A549 (cell line): ENCODE measurements at regions not wholly inside any gene's neighbourhood (a gene's known extent, or its start where the extent isn't known, plus 50 kb on each side); places are given as distances from the start of the nearest gene placed in this dataset.

Source experiments
- CTCF ChIP-seq: fragments of >200 bp; sonication (Bioruptor Twin); formaldehyde crosslinking; IDR thresholded peaks from 3 replicates; pipeline ENCODE4 v1.5.1; 2016
- POLR2A ChIP-seq: IDR thresholded peaks from 2 replicates; pipeline ENCODE4 v1.6.1; 2012; ENCODE audit warnings: mild to moderate bottlenecking, low read length
- SMC3 ChIP-seq: fragments of >200 bp; sonication (Bioruptor Twin); formaldehyde crosslinking; IDR thresholded peaks from 3 replicates; pipeline ENCODE4 v1.6.1; 2018; ENCODE audit warnings: inconsistent platforms
- TF ChIP-seq, protein P1 (sequence below): IDR thresholded peaks from 2 replicates; pipeline ENCODE4 v1.6.1; 2012; ENCODE audit warnings: low read depth, borderline replicate concordance
- TF ChIP-seq, protein P2 (sequence below): fragments of 200-600 bp; sonication (generic); IDR thresholded peaks from 2 replicates; pipeline ENCODE4 v1.6.1; 2016; ENCODE audit warnings: antibody characterized with exemption, mild to moderate bottlenecking, moderate library complexity

- TF ChIP-seq CTCF (no peak), POLR2A (no peak), SMC3 (no peak)
- TF ChIP-seq, protein P1, sequence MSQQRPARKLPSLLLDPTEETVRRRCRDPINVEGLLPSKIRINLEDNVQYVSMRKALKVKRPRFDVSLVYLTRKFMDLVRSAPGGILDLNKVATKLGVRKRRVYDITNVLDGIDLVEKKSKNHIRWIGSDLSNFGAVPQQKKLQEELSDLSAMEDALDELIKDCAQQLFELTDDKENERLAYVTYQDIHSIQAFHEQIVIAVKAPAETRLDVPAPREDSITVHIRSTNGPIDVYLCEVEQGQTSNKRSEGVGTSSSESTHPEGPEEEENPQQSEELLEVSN = no peak
- TF ChIP-seq, protein P2, sequence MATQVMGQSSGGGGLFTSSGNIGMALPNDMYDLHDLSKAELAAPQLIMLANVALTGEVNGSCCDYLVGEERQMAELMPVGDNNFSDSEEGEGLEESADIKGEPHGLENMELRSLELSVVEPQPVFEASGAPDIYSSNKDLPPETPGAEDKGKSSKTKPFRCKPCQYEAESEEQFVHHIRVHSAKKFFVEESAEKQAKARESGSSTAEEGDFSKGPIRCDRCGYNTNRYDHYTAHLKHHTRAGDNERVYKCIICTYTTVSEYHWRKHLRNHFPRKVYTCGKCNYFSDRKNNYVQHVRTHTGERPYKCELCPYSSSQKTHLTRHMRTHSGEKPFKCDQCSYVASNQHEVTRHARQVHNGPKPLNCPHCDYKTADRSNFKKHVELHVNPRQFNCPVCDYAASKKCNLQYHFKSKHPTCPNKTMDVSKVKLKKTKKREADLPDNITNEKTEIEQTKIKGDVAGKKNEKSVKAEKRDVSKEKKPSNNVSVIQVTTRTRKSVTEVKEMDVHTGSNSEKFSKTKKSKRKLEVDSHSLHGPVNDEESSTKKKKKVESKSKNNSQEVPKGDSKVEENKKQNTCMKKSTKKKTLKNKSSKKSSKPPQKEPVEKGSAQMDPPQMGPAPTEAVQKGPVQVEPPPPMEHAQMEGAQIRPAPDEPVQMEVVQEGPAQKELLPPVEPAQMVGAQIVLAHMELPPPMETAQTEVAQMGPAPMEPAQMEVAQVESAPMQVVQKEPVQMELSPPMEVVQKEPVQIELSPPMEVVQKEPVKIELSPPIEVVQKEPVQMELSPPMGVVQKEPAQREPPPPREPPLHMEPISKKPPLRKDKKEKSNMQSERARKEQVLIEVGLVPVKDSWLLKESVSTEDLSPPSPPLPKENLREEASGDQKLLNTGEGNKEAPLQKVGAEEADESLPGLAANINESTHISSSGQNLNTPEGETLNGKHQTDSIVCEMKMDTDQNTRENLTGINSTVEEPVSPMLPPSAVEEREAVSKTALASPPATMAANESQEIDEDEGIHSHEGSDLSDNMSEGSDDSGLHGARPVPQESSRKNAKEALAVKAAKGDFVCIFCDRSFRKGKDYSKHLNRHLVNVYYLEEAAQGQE = no peak
Measured at GRCh38 chr4:177607111-177607573, 164.9 kb upstream of the AGA start.
